GM12878 (cell line): ENCODE measurements at regions not wholly inside any gene's neighbourhood (a gene's known extent, or its start where the extent isn't known, plus 50 kb on each side); places are given as distances from the start of the nearest gene placed in this dataset.
"Not testable (repeated sequence)": the region's sequence is repeated elsewhere in the genome, so short reads cannot be mapped to it uniquely, and the experiment has no call there.

Source experiments
- ATAC-seq: fragments of 200-7000 bp; cut with Tn5 transposase; 3 replicates; pipeline ENCODE4 v1.9.1; 2020; ENCODE audit warnings: mild to moderate bottlenecking, moderate library complexity
- BruUV-seq: library from RNA; stranded (reverse); fragments of 400-500 nt; replicated peaks from 2 replicates; lab custom pipeline; 2021; lab: Mats Ljungman, UMichigan
- CTCF ChIA-PET: fragments of 300-600 bp; sonication (Branson Sonifier 250); formaldehyde crosslinking; extraction: SDS; loops from one replicate; lab custom pipeline; 2021; ENCODE audit warnings: inconsistent platforms; lab: Yijun Ruan, JAX
- POLR2A ChIA-PET: fragments of 350-600 bp; formaldehyde crosslinking; extraction: SDS; loops from one replicate; lab custom pipeline; 2021; ENCODE audit warnings: inconsistent platforms; lab: Charles Lee
- RAD21 ChIA-PET: fragments of 300-600 bp; sonication (Branson Sonifier 250); formaldehyde crosslinking; loops from one replicate; lab custom pipeline; 2023; ENCODE audit warnings: antibody characterized with exemption; ENCODE audit not compliant: unreplicated experiment; lab: Charles Lee
- SMC1A ChIA-PET: fragments of 300-600 bp; sonication (Branson Sonifier 250); formaldehyde crosslinking; loops from one replicate; lab custom pipeline; 2023; ENCODE audit not compliant: unreplicated experiment, uncharacterized antibody; lab: Charles Lee
- DNase-seq: peaks from one replicate; pipeline ENCODE4 v3.0.0-alpha.2; 2011; ENCODE audit warnings: low read depth, low spot score
- FAIRE-seq: peaks from 3 replicates; lab custom pipeline; 2011; peaks lifted over from hg19 to GRCh38; lab: Jason Lieb, UNC
- H2AFZ ChIP-seq: 2 replicates; pipeline ENCODE4 v1.6.0; 2011; ENCODE audit warnings: low read depth, low read length, control low read depth; ENCODE audit not compliant: control insufficient read depth
- H3K27ac ChIP-seq: 2 replicates; pipeline ENCODE4 v1.5.1; 2011; ENCODE audit warnings: control low read depth; ENCODE audit not compliant: control insufficient read depth, insufficient read depth
- H3K27me3 ChIP-seq, 2 experiments: replicated peaks in 1 of 2; 2 replicates each; pipeline versions ENCODE4 v1.6.0 to v1.6.1; 2011; ENCODE audit warnings: low read length in 1 of 2; ENCODE audit not compliant: control insufficient read depth in 2 of 2, insufficient read depth in 2 of 2
- H3K36me3 ChIP-seq, 2 experiments: 2 replicates each; pipeline ENCODE4 v1.5.1; 2011; ENCODE audit warnings: low read length in 1 of 2; ENCODE audit not compliant: control insufficient read depth in 2 of 2, insufficient read depth in 2 of 2
- H3K4me1 ChIP-seq: 2 replicates; pipeline ENCODE4 v1.6.1; 2011; ENCODE audit warnings: mild to moderate bottlenecking, low read length, moderate library complexity, mixed read lengths; ENCODE audit not compliant: control insufficient read depth, insufficient read depth
- H3K4me2 ChIP-seq: 2 replicates; pipeline ENCODE4 v1.6.0; 2011; ENCODE audit warnings: control low read depth; ENCODE audit not compliant: control insufficient read depth, insufficient read depth
- H3K4me3 ChIP-seq: fragments of 200-600 bp; sonication (generic); 2 replicates; pipeline ENCODE4 v1.5.1; 2016
- H3K79me2 ChIP-seq: 2 replicates; pipeline ENCODE4 v1.6.0; 2011; ENCODE audit warnings: low read length; ENCODE audit not compliant: control insufficient read depth, insufficient read depth
- H3K9ac ChIP-seq: 2 replicates; pipeline ENCODE4 v1.8.0; 2011; ENCODE audit warnings: low read length, control low read depth, mixed read lengths; ENCODE audit not compliant: control insufficient read depth, insufficient read depth
- H3K9me3 ChIP-seq: replicated peaks from 3 replicates; pipeline ENCODE4 v1.5.1; 2011; ENCODE audit warnings: mild to moderate bottlenecking, low read length; ENCODE audit not compliant: control insufficient read depth, insufficient read depth
- H4K20me1 ChIP-seq: 2 replicates; pipeline ENCODE4 v1.6.0; 2011; ENCODE audit not compliant: control insufficient read depth, insufficient read depth
- GATAD2B ChIP-seq: fragments of 450-650 bp; conservative IDR thresholded peaks from 2 replicates; pipeline ENCODE4 v1.6.1; 2017; ENCODE audit warnings: low read depth, mild to moderate bottlenecking, moderate library complexity
- IRF4 ChIP-seq: IDR thresholded peaks from 2 replicates; pipeline ENCODE4 v1.6.1; 2011; ENCODE audit warnings: low read depth, low read length
- JUNB ChIP-seq: IDR thresholded peaks from 2 replicates; pipeline ENCODE4 v1.6.1; 2016; ENCODE audit warnings: antibody characterized with exemption, mild to moderate bottlenecking
- MXI1 ChIP-seq: fragments of 150-350 bp; IDR thresholded peaks from 2 replicates; pipeline ENCODE4 v1.6.1; 2011; ENCODE audit warnings: low read depth, mild to moderate bottlenecking, inconsistent platforms, low read length, improper control_type of control experiment
- PAX5 ChIP-seq: IDR thresholded peaks from 2 replicates; pipeline ENCODE4 v1.6.1; 2011; ENCODE audit warnings: low read depth, low read length, borderline replicate concordance
- ZNF217 ChIP-seq: fragments of 450-650 bp; IDR thresholded peaks from 2 replicates; pipeline ENCODE4 v1.6.1; 2017; ENCODE audit warnings: antibody characterized with exemption, mild to moderate bottlenecking
- ZNF622 ChIP-seq: fragments of 450-650 bp; IDR thresholded peaks from 2 replicates; pipeline ENCODE4 v1.6.1; 2017; ENCODE audit warnings: mild to moderate bottlenecking, inconsistent platforms
- WGBS: methylation state at CpG from one replicate; pipeline ENCODE4 v1.1.6; 2016; ENCODE audit warnings: low lambda C conversion rate; ENCODE audit not compliant: insufficient replicate concordance, insufficient coverage; ENCODE audit errors: missing lambda C conversion rate; 5-methylcytosine and 5-hydroxymethylcytosine counted together
- in situ Hi-C: fragments of 300-500 bp; cut with MboI; formaldehyde crosslinking; loops from 9 replicates; pipeline ENCODE4 v1.14.3; 2018; ENCODE audit warnings: mixed read lengths
- intact Hi-C: fragments of 100-400 bp; cut with micrococcal nuclease; formaldehyde crosslinking; loops from one replicate; pipeline ENCODE4 v1.14.2; 2022; ENCODE audit not compliant: unreplicated experiment

- TF ChIP-seq PAX5 (no peak), ZNF217 (no peak)
Measured at GRCh38 chr10:123227706-123228105, 73.5 kb downstream of the BUB3 start (continued).

- TF ChIP-seq ZNF622 (no peak), IRF4 (no peak), PAX5 (no peak), GATAD2B (no peak), JUNB (no peak), MXI1 (no peak)
- H3K4me2 ChIP-seq, result no peak overlapping the region
- H3K27me3 ChIP-seq, result no peaks in the 10 kb centered on the region
- ChIA-PET POLR2A (no interaction called here), SMC1A (no interaction called here), RAD21 (no interaction called here), CTCF (interaction anchor here (0.6 kb wide), 1 partner anchor 150 kb away, joined by 3 read pairs; no protein-coding TSS in a partner anchor)
- no TSS peak for BruUV-seq
- 82% methylated on average over 8 of the region's 8 CpGs for WGBS
- in situ Hi-C loops (no loop called here), intact Hi-C loops (no loop called here)
- no peaks in the 10 kb centered on the region for H3K79me2 ChIP-seq
- H3K36me3 ChIP-seq, result no peaks in the 10 kb centered on the region
- peaks cover 1% of the 10 kb centered on the region; the same call in 1 of the 3 replicates for H3K9me3 ChIP-seq
- no peaks in the 10 kb centered on the region for H3K4me1 ChIP-seq
- ATAC-seq (no peak), DNase-seq (no peak), FAIRE-seq (no peak)
- no peak overlapping the region for H3K27ac ChIP-seq
- H3K4me3 ChIP-seq, result no peak overlapping the region
- no peak overlapping the region for H3K9ac ChIP-seq
- no peaks in the 10 kb centered on the region for H4K20me1 ChIP-seq
- H2AFZ ChIP-seq, result no peak overlapping the region
Measured at GRCh38 chr10:123229927-123230630, 75.9 kb downstream of the BUB3 start.

- H2AFZ ChIP-seq, DNase-seq, FAIRE-seq, intact Hi-C loops, CTCF ChIA-PET, SMC1A ChIA-PET, H3K4me1 ChIP-seq, H3K27ac ChIP-seq, H3K79me2 ChIP-seq, H4K20me1 ChIP-seq, in situ Hi-C loops, H3K9me3 ChIP-seq, H3K36me3 ChIP-seq, H3K4me3 ChIP-seq, H3K27me3 ChIP-seq, POLR2A ChIA-PET, H3K9ac ChIP-seq, RAD21 ChIA-PET, BruUV-seq, ATAC-seq, H3K4me2 ChIP-seq: not testable (repeated sequence)
- WGBS, result 100% methylated on average over 1 of the region's 1 CpG
Measured at GRCh38 chr10:123232879-123233278, 78.7 kb downstream of the BUB3 start.

GRCh38 chr10:123235014-123235413, 80.8 kb downstream of the BUB3 start:
- H3K4me1 ChIP-seq, H3K9me3 ChIP-seq, POLR2A ChIA-PET, H4K20me1 ChIP-seq, H3K36me3 ChIP-seq, H3K4me2 ChIP-seq, DNase-seq, H3K4me3 ChIP-seq, in situ Hi-C loops, ATAC-seq, H3K27ac ChIP-seq, H3K79me2 ChIP-seq, CTCF ChIA-PET, intact Hi-C loops, RAD21 ChIA-PET, H3K9ac ChIP-seq, BruUV-seq, FAIRE-seq, H3K27me3 ChIP-seq, H2AFZ ChIP-seq: not testable (repeated sequence)
- 100% methylated on average over 4 of the region's 4 CpGs for WGBS
- SMC1A ChIA-PET, result interaction anchor here (1.2 kb wide), 1 partner anchor 194 kb away, joined by 4 read pairs; no protein-coding TSS in a partner anchor
